ENCODE measurements at regions not wholly inside any gene's neighbourhood (a gene's known extent, or its start where the extent isn't known, plus 50 kb on each side); places are given as distances from the start of the nearest gene placed in this dataset.

- Histone ChIP-seq H3K4me3 (replicated peaks in 1 of 2; ENCODE audit: low read depth in 1 of 2, low read length in 2 of 2) (no peak overlapping the region), H3K9me2 (ENCODE audit: insufficient read depth) (no peaks in the 10 kb centered on the region), H3K27ac (ENCODE audit: low read depth, low read length) (no peak overlapping the region), H3K9ac (ENCODE audit: low read length) (no peak overlapping the region), H3K4me2 (ENCODE audit: low read length) (no peak overlapping the region), H4K20me1 (ENCODE audit: insufficient read depth) (no peaks in the 10 kb centered on the region), H3K9me3 (ENCODE audit: control insufficient read depth in 1 of 2, insufficient read depth in 1 of 2, low read depth in 1 of 2, low read length in 2 of 2) (no peaks in the 10 kb centered on the region), H3K4me1 (ENCODE audit: control insufficient read depth in 1 of 2, insufficient read depth in 2 of 2, low read length in 2 of 2) (no peaks in the 10 kb centered on the region), H3K36me3 (ENCODE audit: control insufficient read depth in 1 of 2, insufficient read depth in 2 of 2, low read length in 2 of 2) (no peaks in the 10 kb centered on the region), H2AFZ (ENCODE audit: low read depth, low read length, poor library complexity, severe bottlenecking) (no peak overlapping the region), H3K27me3 (ENCODE audit: insufficient read depth, low read length) (no peaks in the 10 kb centered on the region), H3K79me2 (ENCODE audit: insufficient read depth, low read length) (no peaks in the 10 kb centered on the region)
- CTCF ChIA-PET = no interaction called here
- RAD21 ChIA-PET (ENCODE audit: low non-redundant PET in 1 of 2, low total read pairs in 2 of 2, uncharacterized antibody in 2 of 2, unreplicated experiment in 2 of 2) = no interaction called here
- DNase-seq (ENCODE audit: low read depth, low spot score) (no peak), ATAC-seq (no peak)
- intact Hi-C loops (cut with micrococcal nuclease) = loop anchor here (10.0 kb wide), 1 partner anchor 1146 kb away; no protein-coding TSS in a partner anchor
- no peak for TF ChIP-seq ZFX (IDR thresholded peaks at IDR 0.05)
- TF ChIP-seq MAX (IDR thresholded peaks at IDR 0.05) = no peak
- TF ChIP-seq ZBTB33 (IDR thresholded peaks at IDR 0.05; ENCODE audit: extremely low read depth, insufficient replicate concordance, low read length) = no peak
- TF ChIP-seq SRF (IDR thresholded peaks at IDR 0.05; ENCODE audit: low read depth) = no peak
- TF ChIP-seq CBX3 (IDR thresholded peaks at IDR 0.05; ENCODE audit: low read depth) = no peak
- no peak for TF ChIP-seq POLR2AphosphoS5 (IDR thresholded peaks at IDR 0.05; ENCODE audit: low read depth, low read length)
- TF ChIP-seq REST (IDR thresholded peaks at IDR 0.05; ENCODE audit: low read depth) = no peak
- POLR2A ChIA-PET = no interaction called here
- no TSS peak for BruUV-seq (replicated peaks)
Measured at GRCh38 chrX:65588795-65589194, 54.2 kb upstream of the LAS1L start.
